OCI-LY3 (cell line): ENCODE measurements at regions not wholly inside any gene's neighbourhood (a gene's known extent, or its start where the extent isn't known, plus 50 kb on each side); places are given as distances from the start of the nearest gene placed in this dataset.
A peak's percentile ranks its signal among the peaks of the same experiment; 100 is the strongest.

Experiments
- H2AFZ ChIP-seq: fragments of 200-600, 300-600 bp; shearing (Covaris generic); 2 replicates; pipeline ENCODE4 v1.6.0; 2014; ENCODE audit warnings: antibody characterized with exemption, low read depth, low read length
- H3K27ac ChIP-seq: fragments of 200-600, 300-600 bp; sonication (generic); 2 replicates; pipeline ENCODE4 v1.5.1; 2014; ENCODE audit warnings: mild to moderate bottlenecking, low read length, moderate library complexity, mixed read lengths
- H3K27me3 ChIP-seq: fragments of 200-600, 300-600 bp; sonication (generic); 2 replicates; pipeline ENCODE4 v1.6.1; 2014; ENCODE audit warnings: low read depth, low read length, mixed read lengths
- H3K36me3 ChIP-seq: fragments of 200-600, 300-600 bp; sonication (generic); replicated peaks from 2 replicates; pipeline ENCODE3; 2014; ENCODE audit warnings: low read depth, low read length, mixed read lengths
- H3K4me1 ChIP-seq: fragments of 300-600, 200-600 bp; sonication (generic); 2 replicates; pipeline ENCODE4 v1.6.1; 2014; ENCODE audit warnings: low read length, mixed read lengths
- H3K4me2 ChIP-seq: fragments of 200-600, 300-600 bp; sonication (generic); 2 replicates; pipeline ENCODE4 v1.6.1; 2014; ENCODE audit warnings: low read length, mixed read lengths
- H3K4me3 ChIP-seq: fragments of 300-600, 200-600 bp; sonication (generic); 2 replicates; pipeline ENCODE4 v1.5.1; 2014; ENCODE audit warnings: antibody characterized with exemption, mild to moderate bottlenecking, low read length, moderate library complexity
- H3K79me2 ChIP-seq: fragments of 300-600, 200-600 bp; shearing (Covaris generic); 2 replicates; pipeline ENCODE4 v1.6.1; 2014; ENCODE audit warnings: mild to moderate bottlenecking, low read length, mixed read lengths
- H3K9ac ChIP-seq: fragments of 300-600, 200-600 bp; shearing (Covaris generic); 2 replicates; pipeline ENCODE4 v1.6.0; 2014; ENCODE audit warnings: mild to moderate bottlenecking, low read length, moderate library complexity
- H3K9me3 ChIP-seq: fragments of 200-600, 300-600 bp; shearing (Covaris generic); 2 replicates; pipeline ENCODE4 v1.6.1; 2014; ENCODE audit warnings: low read length, mixed read lengths; ENCODE audit not compliant: insufficient read depth
- H4K20me1 ChIP-seq: fragments of 200-600, 300-600 bp; sonication (generic); 2 replicates; pipeline ENCODE4 v1.6.1; 2016; ENCODE audit warnings: low read length, mixed read lengths; ENCODE audit not compliant: insufficient read depth
- CTCF ChIP-seq: fragments of 200-600, 300-600 bp; sonication (generic); IDR thresholded peaks from 2 replicates; pipeline ENCODE4 v1.5.1; 2014; ENCODE audit warnings: antibody characterized with exemption, low read length, low read depth
- EZH2phosphoT487 ChIP-seq: fragments of 200-600 bp; shearing (Covaris generic); IDR thresholded peaks from 2 replicates; pipeline ENCODE4 v1.6.1; 2018; ENCODE audit warnings: antibody characterized with exemption, mixed run types, low read depth

- H3K27me3 ChIP-seq = no peaks in the 10 kb centered on the region
- H2AFZ ChIP-seq = no peak overlapping the region
- H3K36me3 ChIP-seq = no peaks in the 10 kb centered on the region
- H3K4me3 ChIP-seq = no peak overlapping the region
- no peaks in the 10 kb centered on the region for H3K79me2 ChIP-seq
- H3K9ac ChIP-seq = no peak overlapping the region
- H3K4me2 ChIP-seq = no peak overlapping the region
- H3K9me3 ChIP-seq = no peaks in the 10 kb centered on the region
- TF ChIP-seq CTCF (no peak), EZH2phosphoT487 (no peak)
- H3K4me1 ChIP-seq = peaks cover 14% of the 10 kb centered on the region
- H4K20me1 ChIP-seq = no peaks in the 10 kb centered on the region
- no peak overlapping the region for H3K27ac ChIP-seq
Measured at GRCh38 chr7:114819616-114820362, 102.1 kb upstream of the MDFIC start.

- Histone ChIP-seq H3K4me3 (no peak overlapping the region), H3K27me3 (no peaks in the 10 kb centered on the region), H3K9ac (no peak overlapping the region), H2AFZ (no peak overlapping the region), H3K79me2 (no peaks in the 10 kb centered on the region), H3K9me3 (no peaks in the 10 kb centered on the region), H4K20me1 (no peaks in the 10 kb centered on the region), H3K4me2 (peak overlapping the region; percentile 20; the same call in 1 of the 2 replicates), H3K4me1 (peaks cover 14% of the 10 kb centered on the region), H3K36me3 (peaks cover 4% of the 10 kb centered on the region), H3K27ac (no peak overlapping the region)
- no peak for TF ChIP-seq CTCF
- no peak for TF ChIP-seq EZH2phosphoT487
Measured at GRCh38 chr7:114821030-114821900, 100.6 kb upstream of the MDFIC start.

DNA sequence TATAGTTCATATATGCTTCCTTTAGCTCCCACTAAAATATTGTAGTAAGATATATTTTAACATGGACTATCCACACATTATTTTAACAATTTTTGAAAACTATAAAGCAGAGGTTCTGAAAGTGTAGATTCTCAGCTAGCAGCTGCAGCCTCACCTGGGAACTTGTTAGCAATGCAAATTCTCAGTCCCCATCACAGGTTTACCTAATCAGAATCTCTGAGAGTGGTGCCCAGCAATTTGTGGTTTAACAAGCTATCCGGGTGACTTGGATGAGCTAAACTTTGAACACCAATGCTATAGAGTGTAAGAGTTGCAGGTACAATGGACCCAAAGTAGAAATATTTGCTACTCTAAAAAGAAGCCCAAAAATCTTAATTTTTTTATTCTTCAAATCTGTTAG lies 99.8 kb upstream of the MDFIC start:
- Histone ChIP-seq H3K79me2 (no peaks in the 10 kb centered on the region), H3K4me2 (peak overlapping the region; percentile 20), H3K9ac (no peak overlapping the region), H3K4me1 (peaks cover 14% of the 10 kb centered on the region), H3K36me3 (peaks cover 8% of the 10 kb centered on the region), H3K4me3 (no peak overlapping the region), H4K20me1 (no peaks in the 10 kb centered on the region), H3K27me3 (no peaks in the 10 kb centered on the region), H3K9me3 (peaks cover 4% of the 10 kb centered on the region; the same call in 1 of the 2 replicates), H3K27ac (no peak overlapping the region), H2AFZ (no peak overlapping the region)
- no peak for TF ChIP-seq EZH2phosphoT487
- no peak for TF ChIP-seq CTCF

GRCh38 chr7:114822844-114823243 lies 99.0 kb upstream of the MDFIC start:
- no peaks in the 10 kb centered on the region for H3K27me3 ChIP-seq
- no peak overlapping the region for H3K4me2 ChIP-seq
- no peaks in the 10 kb centered on the region for H3K79me2 ChIP-seq
- no peaks in the 10 kb centered on the region for H4K20me1 ChIP-seq
- no peak overlapping the region for H3K27ac ChIP-seq
- peaks cover 11% of the 10 kb centered on the region for H3K9me3 ChIP-seq
- no peak overlapping the region for H3K9ac ChIP-seq
- no peak for TF ChIP-seq CTCF
- no peak for TF ChIP-seq EZH2phosphoT487
- peaks cover 15% of the 10 kb centered on the region for H3K36me3 ChIP-seq
- H3K4me1 ChIP-seq = peaks cover 14% of the 10 kb centered on the region
- no peak overlapping the region for H2AFZ ChIP-seq
- H3K4me3 ChIP-seq = no peak overlapping the region
